Activated CD4-positive, alpha-beta T cell treated with anti-CD3 and anti-CD28 coated beads, Interleukin-2, amount 10 ng/mL, durations not matched to agents 24 days and 14 days (primary cell): ENCODE measurements at regions not wholly inside any gene's neighbourhood (a gene's known extent, or its start where the extent isn't known, plus 50 kb on each side); places are given as distances from the start of the nearest gene placed in this dataset.
"Not testable (repeated sequence)": the region's sequence is repeated elsewhere in the genome, so short reads cannot be mapped to it uniquely, and the experiment has no call there.

Experiments
- DNase-seq: peaks from one replicate; pipeline ENCODE4 v3.0.0; 2022
- H3K27ac Mint-ChIP-seq: one replicate; pipeline ENCODE4 v1.8.0; 2022; ENCODE audit warnings: mild to moderate bottlenecking, mixed read lengths
- H3K27me3 Mint-ChIP-seq: one replicate; pipeline ENCODE4 v1.8.0; 2022; ENCODE audit warnings: mixed read lengths
- H3K36me3 Mint-ChIP-seq: one replicate; pipeline ENCODE4 v1.8.0; 2022; ENCODE audit warnings: low read depth, mild to moderate bottlenecking, mixed read lengths
- H3K4me1 Mint-ChIP-seq: one replicate; pipeline ENCODE4 v1.8.0; 2021; ENCODE audit warnings: mixed read lengths
- H3K4me3 Mint-ChIP-seq: one replicate; pipeline ENCODE4 v1.8.0; 2022; ENCODE audit warnings: mild to moderate bottlenecking, moderate library complexity, mixed read lengths
- H3K9me3 Mint-ChIP-seq: one replicate; pipeline ENCODE4 v1.8.0; 2021; ENCODE audit warnings: mixed read lengths
- intact Hi-C: fragments of 100-400 bp; cut with micrococcal nuclease; formaldehyde crosslinking; loops from one replicate; pipeline ENCODE4 v1.15.1; 2023

DNA sequence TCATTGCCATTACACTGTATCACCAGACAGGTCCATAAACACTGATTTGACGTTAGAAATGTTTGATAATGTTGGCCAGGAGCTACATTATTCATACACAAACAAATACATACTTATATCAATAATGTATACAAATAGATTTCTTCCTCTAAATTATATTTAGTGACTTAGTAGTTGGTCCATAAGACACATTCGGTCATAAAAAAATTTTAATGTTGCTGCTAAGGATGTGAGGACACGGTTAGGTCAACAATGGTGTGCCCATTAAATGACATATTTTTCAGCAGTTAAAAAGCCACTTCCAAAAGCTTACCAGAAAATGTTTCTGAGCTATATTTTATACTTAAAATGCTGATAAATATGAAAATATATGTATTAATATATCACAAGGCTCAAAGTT lies 1148.7 kb upstream of the TMEM132C start:
- Mint-ChIP-seq H3K4me1 (no peaks in the 10 kb centered on the region), H3K4me3 (no peak overlapping the region), H3K27ac (no peak overlapping the region), H3K36me3 (no peaks in the 10 kb centered on the region), H3K27me3 (peaks cover 5% of the 10 kb centered on the region), H3K9me3 (no peaks in the 10 kb centered on the region)
- DNase-seq, result no peak
- intact Hi-C loops, result no loop called here

DNA sequence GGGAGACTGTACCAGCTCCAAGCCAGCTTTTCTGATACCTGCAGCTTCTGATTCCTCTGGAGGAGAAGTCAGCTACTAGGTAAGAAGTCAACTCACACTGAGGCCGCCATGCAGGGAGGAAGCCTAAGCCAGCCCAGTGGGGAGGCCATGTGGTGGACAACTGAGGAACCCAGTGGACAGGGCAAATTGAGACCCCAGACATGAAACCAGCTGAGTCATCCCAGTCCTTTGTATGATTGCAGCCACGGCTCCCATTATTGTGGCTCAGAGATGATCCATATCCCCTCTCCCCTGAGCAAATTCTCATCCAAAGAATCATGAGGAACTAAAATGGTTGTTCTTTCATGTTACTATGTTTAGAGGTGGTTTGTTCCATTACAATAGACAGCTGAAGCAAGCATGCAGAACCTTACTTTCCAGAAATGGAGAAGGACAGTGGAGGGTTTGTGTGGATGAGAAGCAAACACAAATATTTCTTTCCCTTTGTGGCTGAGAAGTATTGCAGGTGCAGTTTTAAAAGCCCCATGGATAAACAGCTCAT lies 1147.3 kb upstream of the TMEM132C start:
- intact Hi-C loops, result no loop called here
- Mint-ChIP-seq H3K27me3 (peaks cover 2% of the 10 kb centered on the region), H3K27ac (no peak overlapping the region), H3K4me3 (no peak overlapping the region), H3K9me3 (no peaks in the 10 kb centered on the region), H3K36me3 (no peaks in the 10 kb centered on the region), H3K4me1 (no peaks in the 10 kb centered on the region)
- DNase-seq, result no peak

DNA sequence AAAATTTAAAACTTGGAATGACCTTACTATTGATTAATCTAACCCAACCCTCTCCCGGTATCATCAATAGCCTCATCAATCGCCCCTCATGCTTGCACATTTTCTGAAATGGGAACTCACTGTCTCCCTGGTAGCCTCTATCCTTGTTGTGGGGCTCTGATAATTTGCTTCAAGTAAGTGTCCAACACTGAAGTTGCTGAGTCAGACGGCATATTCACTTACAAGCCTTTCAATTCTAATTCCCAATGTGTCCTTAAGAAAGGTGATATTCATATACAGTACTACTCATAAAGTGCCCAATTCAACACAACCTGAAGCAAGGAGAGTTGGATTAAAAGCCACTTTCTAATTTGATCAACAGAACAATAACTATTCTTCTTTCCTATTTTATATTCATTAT lies 1146.1 kb upstream of the TMEM132C start:
- Mint-ChIP-seq H3K4me1 (peaks cover 6% of the 10 kb centered on the region), H3K4me3 (no peak overlapping the region), H3K36me3 (no peaks in the 10 kb centered on the region), H3K27ac (no peak overlapping the region), H3K27me3 (peaks cover 2% of the 10 kb centered on the region), H3K9me3 (no peaks in the 10 kb centered on the region)
- no peak for DNase-seq
- intact Hi-C loops, result no loop called here

DNA sequence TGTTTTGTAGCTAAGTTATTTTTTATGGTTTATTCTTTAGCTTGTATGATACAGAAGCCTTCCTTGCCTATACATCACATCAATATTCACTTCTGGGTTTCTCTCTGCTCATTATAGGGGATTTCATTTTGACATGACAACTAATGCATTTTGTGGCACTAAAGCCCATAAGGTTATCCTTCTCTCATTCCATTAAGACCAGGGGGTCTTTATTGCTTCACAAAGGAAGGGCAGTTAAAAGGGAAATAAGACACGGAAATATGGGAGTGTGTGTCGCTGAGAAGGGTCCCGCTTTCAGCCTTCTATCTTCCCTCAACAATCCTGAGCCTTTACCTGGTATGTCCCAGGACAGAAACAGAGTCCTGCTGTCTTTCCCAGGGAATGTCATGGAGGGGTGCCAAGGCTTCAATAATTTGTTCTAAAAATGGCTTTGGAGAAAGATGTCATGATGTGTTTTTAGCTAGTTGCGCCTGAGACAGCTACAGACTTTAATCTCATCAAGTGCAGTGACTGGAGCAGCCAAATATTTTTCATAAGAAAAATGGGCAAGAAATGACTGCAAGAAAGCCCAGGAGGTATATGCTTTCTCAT lies 1145.4 kb upstream of the TMEM132C start:
- intact Hi-C loops, result no loop called here
- no peaks in the 10 kb centered on the region for H3K36me3 Mint-ChIP-seq
- no peak overlapping the region for H3K27ac Mint-ChIP-seq
- no peak for DNase-seq
- no peak overlapping the region for H3K4me3 Mint-ChIP-seq
- no peaks in the 10 kb centered on the region for H3K9me3 Mint-ChIP-seq
- peaks cover 2% of the 10 kb centered on the region for H3K27me3 Mint-ChIP-seq
- H3K4me1 Mint-ChIP-seq, result peaks cover 12% of the 10 kb centered on the region

DNA sequence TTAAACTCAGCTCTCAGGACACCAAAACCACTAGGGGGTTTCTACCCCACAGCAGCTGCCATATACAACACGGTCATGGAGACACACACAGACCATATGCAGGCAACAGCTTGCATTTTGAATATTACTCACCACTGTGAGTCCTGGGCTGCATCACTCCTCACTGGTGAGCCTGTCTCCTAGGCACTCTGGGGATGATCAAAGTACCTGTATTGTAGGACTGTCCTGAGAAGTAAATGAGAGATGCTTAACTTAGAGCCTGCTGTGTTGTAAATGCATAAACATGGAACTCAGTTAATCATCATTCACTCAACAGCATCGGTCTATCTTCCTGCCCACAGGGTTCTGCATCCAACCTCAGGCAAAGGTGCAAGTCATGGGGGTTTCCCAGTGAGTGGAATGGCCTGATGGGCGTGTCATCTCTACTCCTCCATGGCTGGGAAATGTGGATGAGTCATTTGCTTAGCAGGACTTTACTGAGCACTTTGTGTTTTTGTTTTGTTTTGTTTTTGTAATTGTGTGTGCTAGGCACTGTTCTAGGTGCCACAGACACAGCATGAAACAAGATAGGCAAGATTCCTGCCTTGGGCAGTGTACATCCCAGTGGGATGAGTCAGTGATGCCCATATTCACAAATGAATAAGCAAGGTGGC lies 1141.2 kb upstream of the TMEM132C start:
- Mint-ChIP-seq H3K27ac (peak overlapping the region; percentile 81), H3K4me1 (peaks cover 12% of the 10 kb centered on the region), H3K36me3 (no peaks in the 10 kb centered on the region), H3K9me3 (no peaks in the 10 kb centered on the region), H3K4me3 (no peak overlapping the region), H3K27me3 (no peaks in the 10 kb centered on the region)
- peak; percentile 79 for DNase-seq
- intact Hi-C loops, result loop anchor here (1.0 to 5.0 kb wide), 3 partner anchors 38 to 434 kb away; no protein-coding TSS in a partner anchor

DNA sequence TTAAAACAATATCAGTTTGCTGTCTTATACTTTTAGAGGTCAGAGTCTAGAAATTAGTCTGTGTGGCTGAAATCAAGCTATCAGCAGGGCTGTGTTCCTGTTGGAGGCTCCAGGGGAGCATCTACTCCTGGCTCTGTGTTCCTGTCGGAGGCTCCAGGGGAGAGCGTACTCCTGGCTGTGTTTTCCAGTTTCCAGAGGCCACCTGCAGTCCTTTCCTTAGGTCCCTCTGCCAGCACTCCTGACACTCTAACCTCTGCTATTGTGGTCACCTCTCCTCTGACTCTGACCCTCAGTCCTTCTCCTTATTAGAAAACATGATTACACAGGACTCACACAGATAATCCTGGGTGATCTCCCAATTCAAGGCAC lies 1140.7 kb upstream of the TMEM132C start:
- no peaks in the 10 kb centered on the region for H3K9me3 Mint-ChIP-seq
- no peak overlapping the region for H3K4me3 Mint-ChIP-seq
- intact Hi-C loops, result loop anchor here (5.0 kb wide), 1 partner anchor 44 kb away; no protein-coding TSS in a partner anchor
- H3K4me1 Mint-ChIP-seq, result peaks cover 12% of the 10 kb centered on the region
- DNase-seq, result peak; percentile 53
- peak overlapping the region; percentile 81 for H3K27ac Mint-ChIP-seq
- no peaks in the 10 kb centered on the region for H3K27me3 Mint-ChIP-seq
- H3K36me3 Mint-ChIP-seq, result no peaks in the 10 kb centered on the region

DNA sequence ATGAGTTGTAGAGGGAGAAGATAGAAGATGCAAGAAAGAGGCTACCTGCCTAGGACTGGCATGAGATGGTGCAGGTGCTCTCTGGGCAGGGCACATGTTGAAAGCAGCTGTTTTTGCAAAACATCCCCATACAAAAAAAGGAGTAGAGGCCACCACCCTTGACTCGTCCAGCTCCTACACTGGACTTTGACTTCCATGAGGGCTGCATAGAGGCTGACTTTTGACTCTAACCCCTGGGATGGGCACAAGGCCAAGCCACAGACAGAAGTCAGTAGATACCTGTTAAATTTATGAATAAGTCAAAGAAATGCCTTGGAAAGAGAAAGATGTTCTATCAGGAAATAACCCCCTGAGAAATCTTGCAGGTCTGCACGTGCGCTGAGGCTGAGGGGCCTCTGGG lies 1139.1 kb upstream of the TMEM132C start:
- DNase-seq, result peak; percentile 38
- intact Hi-C loops, result loop anchor here (5.0 kb wide), 1 partner anchor 46 kb away; no protein-coding TSS in a partner anchor
- Mint-ChIP-seq H3K27me3 (peaks cover 6% of the 10 kb centered on the region), H3K4me3 (no peak overlapping the region), H3K4me1 (peaks cover 12% of the 10 kb centered on the region), H3K9me3 (no peaks in the 10 kb centered on the region), H3K27ac (no peak overlapping the region), H3K36me3 (no peaks in the 10 kb centered on the region)

DNA sequence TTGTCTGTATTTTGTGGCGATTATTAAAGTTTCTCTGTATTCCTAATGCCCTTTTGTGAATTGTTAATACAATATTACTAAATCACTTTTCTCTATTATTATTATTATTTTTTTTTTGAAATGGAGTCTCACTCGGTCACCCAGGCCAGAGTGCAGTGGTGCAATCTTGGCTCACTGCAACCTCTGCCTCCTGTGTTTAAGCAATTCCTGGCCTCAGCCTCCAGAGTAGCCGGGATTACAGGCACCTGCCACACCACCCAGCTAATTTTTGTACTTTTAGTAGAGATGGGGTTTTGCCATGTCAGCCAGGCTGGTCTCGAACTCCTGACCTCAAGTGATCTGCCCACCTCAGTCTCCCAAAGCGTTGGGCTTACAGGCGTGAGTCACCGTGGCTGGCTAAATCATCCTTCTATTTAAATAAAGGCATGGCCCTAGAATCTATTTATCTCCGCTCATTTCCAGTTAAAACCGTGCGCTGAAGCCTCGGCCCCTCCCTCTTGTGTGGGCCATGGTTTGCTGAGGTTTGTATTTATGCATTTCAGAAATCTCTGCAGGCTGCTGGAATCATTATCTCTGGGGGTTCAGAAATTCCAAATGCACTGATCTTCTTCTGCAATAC lies 1136.4 kb upstream of the TMEM132C start:
- intact Hi-C loops, result no loop called here
- Mint-ChIP-seq H3K36me3 (no peaks in the 10 kb centered on the region), H3K27me3 (peaks cover 10% of the 10 kb centered on the region), H3K27ac (no peak overlapping the region), H3K9me3 (peaks cover 3% of the 10 kb centered on the region), H3K4me3 (no peak overlapping the region), H3K4me1 (peaks cover 8% of the 10 kb centered on the region)
- DNase-seq, result peak; percentile 13

DNA sequence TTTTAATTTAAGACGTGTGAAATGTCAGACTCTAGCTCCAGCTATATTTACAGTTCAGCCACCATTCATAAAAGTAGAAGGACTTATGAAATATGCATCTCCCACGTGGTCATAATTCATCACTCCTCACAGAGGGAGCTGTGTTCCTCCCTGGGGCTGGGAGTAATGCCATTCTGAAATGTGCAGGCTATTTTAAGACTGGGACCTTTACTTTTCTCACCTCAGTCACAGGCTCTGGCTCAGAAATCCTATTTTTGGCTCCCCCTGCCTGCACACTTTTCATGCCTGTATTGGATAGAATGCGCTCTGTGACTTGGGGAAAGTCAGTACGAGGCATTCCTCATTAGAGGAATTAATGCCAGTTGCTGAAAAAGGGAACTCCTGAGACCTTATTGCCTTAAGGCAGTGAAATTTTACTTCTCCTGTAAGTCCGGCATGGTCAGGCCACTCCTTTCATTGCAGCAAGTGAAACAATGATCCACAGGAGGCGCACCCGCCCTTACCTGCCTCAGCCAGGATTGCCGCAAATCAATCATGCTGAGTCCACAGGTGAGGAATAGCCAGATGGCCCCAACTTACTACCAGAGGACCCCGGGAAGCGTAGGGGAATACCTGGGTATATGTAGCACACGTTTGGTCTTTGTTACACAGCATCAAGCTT lies 1133.2 kb upstream of the TMEM132C start:
- Mint-ChIP-seq H3K4me3 (no peak overlapping the region), H3K4me1 (no peaks in the 10 kb centered on the region), H3K36me3 (no peaks in the 10 kb centered on the region), H3K27me3 (peaks cover 12% of the 10 kb centered on the region), H3K9me3 (peaks cover 3% of the 10 kb centered on the region), H3K27ac (no peak overlapping the region)
- peak; percentile 44 for DNase-seq
- intact Hi-C loops, result no loop called here

DNA sequence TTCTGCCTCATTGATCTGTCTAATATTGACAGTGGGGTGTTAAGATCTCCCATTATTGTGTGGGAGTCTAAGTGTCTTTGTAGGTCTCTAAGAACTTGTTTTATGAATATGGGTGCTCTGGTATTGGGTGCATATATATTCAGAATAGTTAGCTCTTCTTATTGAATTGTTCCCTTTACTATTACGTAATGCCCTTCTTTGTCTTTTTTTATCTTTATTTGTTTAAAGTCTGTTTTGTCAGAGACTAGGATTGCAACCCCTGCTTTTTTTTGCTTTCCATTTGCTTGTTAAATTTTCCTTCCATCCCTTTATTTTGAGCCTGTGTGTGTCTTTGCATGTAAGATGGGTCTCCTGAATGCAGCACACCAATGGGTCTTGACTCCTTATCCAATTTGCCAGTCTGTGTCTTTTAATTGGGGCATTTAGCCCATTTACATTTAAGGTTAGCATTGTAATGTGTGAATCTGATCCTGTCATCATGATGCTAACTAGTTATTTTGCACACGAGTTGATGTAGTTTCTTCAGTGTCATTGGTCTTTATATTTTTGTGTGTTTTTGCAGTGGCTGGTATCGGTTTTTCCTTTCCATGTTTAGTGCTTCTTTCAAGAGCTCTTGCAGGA lies 1126.0 kb upstream of the TMEM132C start:
- H3K4me3 Mint-ChIP-seq, intact Hi-C loops, H3K4me1 Mint-ChIP-seq, H3K27ac Mint-ChIP-seq, H3K9me3 Mint-ChIP-seq, DNase-seq, H3K36me3 Mint-ChIP-seq: not testable (repeated sequence)
- peaks cover 23% of the 10 kb centered on the region for H3K27me3 Mint-ChIP-seq

DNA sequence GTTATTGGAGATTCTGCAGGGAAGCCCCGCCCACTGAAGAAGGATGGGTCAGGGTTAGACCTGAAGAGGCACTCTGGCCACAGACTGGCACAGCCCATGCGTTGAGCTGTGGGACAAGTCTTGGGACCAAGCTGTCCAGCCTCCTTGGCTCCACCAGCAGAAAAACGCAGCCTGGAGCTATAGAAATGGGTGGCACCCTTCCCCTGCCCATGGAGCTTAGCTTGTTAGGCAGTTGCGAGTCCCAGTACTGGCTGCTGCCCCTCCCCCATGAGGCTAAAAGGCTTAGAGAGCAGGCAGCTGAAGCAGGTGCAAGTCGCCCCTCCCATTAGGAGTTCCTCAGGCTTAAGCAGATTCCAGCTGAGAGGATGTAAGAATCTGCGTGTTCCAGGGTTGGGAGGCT lies 1124.0 kb upstream of the TMEM132C start:
- no peak overlapping the region for H3K27ac Mint-ChIP-seq
- DNase-seq, result peak; percentile 33
- no peaks in the 10 kb centered on the region for H3K36me3 Mint-ChIP-seq
- intact Hi-C loops, result no loop called here
- no peak overlapping the region for H3K4me3 Mint-ChIP-seq
- H3K9me3 Mint-ChIP-seq, result peaks cover 8% of the 10 kb centered on the region
- peaks cover 22% of the 10 kb centered on the region for H3K27me3 Mint-ChIP-seq
- H3K4me1 Mint-ChIP-seq, result peaks cover 2% of the 10 kb centered on the region

DNA sequence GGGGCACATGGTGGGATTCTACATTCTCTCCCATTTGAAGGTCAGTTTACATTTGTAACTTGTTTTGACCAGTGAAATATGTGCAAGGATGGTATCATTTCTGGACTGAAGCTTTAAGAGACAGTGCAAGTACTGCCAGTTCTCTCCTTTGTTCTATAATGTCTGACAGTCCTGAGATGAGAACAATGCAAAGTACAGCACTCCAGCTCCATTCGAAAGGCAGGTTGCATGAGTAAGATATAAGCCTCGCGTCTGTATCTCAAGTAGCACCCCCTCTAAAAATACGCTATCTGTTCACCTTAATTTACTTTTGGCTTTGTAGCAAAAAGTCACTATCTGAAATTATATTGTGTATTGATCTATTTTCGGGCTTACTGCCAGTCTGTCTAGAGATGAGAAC lies 1122.2 kb upstream of the TMEM132C start:
- Mint-ChIP-seq H3K4me3 (no peak overlapping the region), H3K9me3 (peaks cover 8% of the 10 kb centered on the region), H3K27me3 (peaks cover 19% of the 10 kb centered on the region), H3K27ac (no peak overlapping the region), H3K4me1 (peaks cover 2% of the 10 kb centered on the region), H3K36me3 (no peaks in the 10 kb centered on the region)
- peak; percentile 32 for DNase-seq
- intact Hi-C loops, result no loop called here

DNA sequence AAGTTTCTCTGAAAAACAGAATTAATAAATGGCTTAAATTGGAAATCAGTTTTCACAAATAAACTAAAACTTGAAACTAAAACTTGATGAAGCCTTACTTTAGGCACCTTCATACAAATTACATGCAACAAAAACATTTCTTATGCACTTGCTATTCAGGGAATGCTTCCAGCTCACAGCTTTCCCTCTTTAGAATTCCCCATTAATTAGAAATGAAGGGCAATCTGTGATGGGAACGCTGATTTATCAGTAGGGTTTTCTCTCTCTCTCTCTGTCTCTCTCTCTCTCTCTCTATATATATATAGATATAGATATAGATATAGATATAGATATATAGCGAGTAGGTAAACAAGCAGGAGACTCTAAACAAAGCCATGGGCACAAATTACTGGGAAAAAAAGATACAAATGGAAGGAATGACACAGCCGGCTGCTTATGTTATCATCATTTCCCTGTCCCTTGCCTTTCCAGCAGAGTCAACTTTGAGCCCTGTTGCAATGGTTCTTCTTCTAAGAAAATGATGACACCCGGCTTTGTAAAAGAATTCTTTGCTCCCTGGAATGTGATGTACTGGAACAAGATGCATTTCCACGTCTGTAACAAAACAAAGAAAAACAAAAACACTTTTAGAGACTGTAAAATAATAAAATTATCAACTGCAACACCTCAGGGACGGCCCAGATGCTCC lies 1121.6 kb upstream of the TMEM132C start:
- intact Hi-C loops, result no loop called here
- H3K36me3 Mint-ChIP-seq, result no peaks in the 10 kb centered on the region
- peaks cover 2% of the 10 kb centered on the region for H3K4me1 Mint-ChIP-seq
- H3K27ac Mint-ChIP-seq, result no peak overlapping the region
- peaks cover 8% of the 10 kb centered on the region for H3K9me3 Mint-ChIP-seq
- peak overlapping the region; percentile 86 for H3K4me3 Mint-ChIP-seq
- DNase-seq, result peak; percentile 21
- H3K27me3 Mint-ChIP-seq, result peaks cover 17% of the 10 kb centered on the region
